ENCODE measurements at regions not wholly inside any gene's neighbourhood (a gene's known extent, or its start where the extent isn't known, plus 50 kb on each side); places are given as distances from the start of the nearest gene placed in this dataset.

DNA sequence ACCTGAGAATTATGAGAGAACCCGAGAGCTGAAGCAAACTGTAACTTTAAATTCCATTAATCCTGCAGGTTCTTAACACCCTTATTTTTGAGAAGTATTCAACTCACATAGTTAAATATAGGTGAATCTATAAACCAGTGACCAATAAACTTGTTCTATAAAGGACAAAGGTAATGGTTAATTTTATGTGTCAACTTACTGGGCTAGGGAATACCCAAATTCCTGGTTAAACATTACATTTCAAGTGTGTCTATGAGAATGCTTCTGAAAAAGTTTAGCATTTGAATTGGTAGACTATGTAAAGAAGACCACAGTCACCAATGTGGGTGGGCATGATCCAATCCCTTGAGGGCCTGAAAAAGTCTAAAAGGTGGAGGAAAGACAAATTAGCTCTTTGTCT lies 99.1 kb downstream of the KCNJ2 start:
- TF ChIP-seq, protein P1, sequence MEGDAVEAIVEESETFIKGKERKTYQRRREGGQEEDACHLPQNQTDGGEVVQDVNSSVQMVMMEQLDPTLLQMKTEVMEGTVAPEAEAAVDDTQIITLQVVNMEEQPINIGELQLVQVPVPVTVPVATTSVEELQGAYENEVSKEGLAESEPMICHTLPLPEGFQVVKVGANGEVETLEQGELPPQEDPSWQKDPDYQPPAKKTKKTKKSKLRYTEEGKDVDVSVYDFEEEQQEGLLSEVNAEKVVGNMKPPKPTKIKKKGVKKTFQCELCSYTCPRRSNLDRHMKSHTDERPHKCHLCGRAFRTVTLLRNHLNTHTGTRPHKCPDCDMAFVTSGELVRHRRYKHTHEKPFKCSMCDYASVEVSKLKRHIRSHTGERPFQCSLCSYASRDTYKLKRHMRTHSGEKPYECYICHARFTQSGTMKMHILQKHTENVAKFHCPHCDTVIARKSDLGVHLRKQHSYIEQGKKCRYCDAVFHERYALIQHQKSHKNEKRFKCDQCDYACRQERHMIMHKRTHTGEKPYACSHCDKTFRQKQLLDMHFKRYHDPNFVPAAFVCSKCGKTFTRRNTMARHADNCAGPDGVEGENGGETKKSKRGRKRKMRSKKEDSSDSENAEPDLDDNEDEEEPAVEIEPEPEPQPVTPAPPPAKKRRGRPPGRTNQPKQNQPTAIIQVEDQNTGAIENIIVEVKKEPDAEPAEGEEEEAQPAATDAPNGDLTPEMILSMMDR (IDR thresholded peaks at IDR 0.05) = no peak
- no peak for TF ChIP-seq EZH2 (IDR thresholded peaks at IDR 0.05; ENCODE audit: borderline replicate concordance, insufficient read depth, low read depth, low read length, poor library complexity, severe bottlenecking)

All from B cell (primary cell).